K562 (cell line): ENCODE measurements at regions not wholly inside any gene's neighbourhood (a gene's known extent, or its start where the extent isn't known, plus 50 kb on each side); places are given as distances from the start of the nearest gene placed in this dataset.

Experiments used
- ATAC-seq: fragments of 200-7000 bp; cut with Tn5 transposase; 3 replicates; pipeline ENCODE4 v1.9.1; 2020; ENCODE audit warnings: moderate library complexity
- BruUV-seq: library from RNA; stranded (reverse); fragments of 400-500 nt; replicated peaks from 2 replicates; lab custom pipeline; 2021; lab: Mats Ljungman, UMichigan
- CTCF ChIA-PET: fragments of 300-600 bp; formaldehyde crosslinking; extraction: SDS; loops from one replicate; lab custom pipeline; 2021; ENCODE audit warnings: low intra/inter-chr PET ratio; lab: Yijun Ruan, JAX
- POLR2A ChIA-PET: fragments of 300-600, 350-650 bp; sonication (Branson Sonifier 250); formaldehyde crosslinking; extraction: SDS; loops from one replicate; lab custom pipeline; 2021; ENCODE audit warnings: antibody characterized with exemption, inconsistent platforms; lab: Yijun Ruan, JAX
- DNase-seq, 4 experiments: peaks; one replicate each; pipeline versions ENCODE4 v3.0.0 to v3.0.0-alpha.2; 2011 to 2018; ENCODE audit warnings: low spot score in 3 of 4, mixed read lengths in 3 of 4; ENCODE audit errors: extremely low read depth in 1 of 4
- FAIRE-seq: peaks from 2 replicates; lab custom pipeline; 2011; peaks lifted over from hg19 to GRCh38; lab: Jason Lieb, UNC
- H2AFZ ChIP-seq: 2 replicates; pipeline ENCODE4 v1.6.0; 2011; ENCODE audit warnings: low read depth, low read length, control low read depth, inconsistent platforms
- H3K27ac ChIP-seq: fragments of 200-600 bp; 3 replicates; pipeline ENCODE4 v1.8.0; 2011; ENCODE audit warnings: low read depth, mild to moderate bottlenecking, control low read depth, inconsistent platforms, low read length, moderate library complexity, mixed read lengths; ENCODE audit errors: extremely low read depth
- H3K27me3 ChIP-seq, 2 experiments: fragments of 300-600 bp in 1 of 2; 2 replicates in 1 of 2; 3 replicates in 1 of 2; pipeline versions ENCODE4 v1.6.0 to v1.8.0; 2011; ENCODE audit warnings: inconsistent platforms in 2 of 2, low read length in 2 of 2, mild to moderate bottlenecking in 1 of 2, mixed read lengths in 1 of 2, moderate library complexity in 1 of 2; ENCODE audit not compliant: control insufficient read depth in 2 of 2, insufficient read depth in 2 of 2
- H3K36me3 ChIP-seq: fragments of 300-600 bp; 3 replicates; pipeline ENCODE4 v1.8.0; 2011; ENCODE audit warnings: mild to moderate bottlenecking, low read length, inconsistent platforms; ENCODE audit not compliant: control insufficient read depth, insufficient read depth
- H3K4me1 ChIP-seq, 2 experiments: fragments of 200-600 bp in 1 of 2; replicated peaks in 1 of 2; 2 replicates in 1 of 2; 3 replicates in 1 of 2; pipeline versions ENCODE4 v1.5.1 to v1.8.0; 2011; ENCODE audit warnings: inconsistent platforms in 2 of 2, low read length in 2 of 2, mild to moderate bottlenecking in 1 of 2, mixed read lengths in 1 of 2, moderate library complexity in 1 of 2; ENCODE audit not compliant: control insufficient read depth in 2 of 2, insufficient read depth in 2 of 2
- H3K4me2 ChIP-seq: 2 replicates; pipeline ENCODE4 v1.6.1; 2011; ENCODE audit warnings: low read length, control low read depth, inconsistent platforms, mixed read lengths; ENCODE audit not compliant: insufficient read depth
- H3K4me3 ChIP-seq: fragments of 200-600 bp; sonication (generic), shearing (Covaris generic); 2 replicates; pipeline ENCODE4 v1.5.1; 2016; ENCODE audit warnings: control low read depth, inconsistent platforms
- H3K79me2 ChIP-seq: fragments of 200-600 bp; 3 replicates; pipeline ENCODE4 v1.8.0; 2011; ENCODE audit warnings: low read length, inconsistent platforms; ENCODE audit not compliant: control insufficient read depth, insufficient read depth
- H3K9ac ChIP-seq, 2 experiments: 2 replicates each; pipeline versions ENCODE4 v1.6.0 to v1.6.1; 2011; ENCODE audit warnings: low read depth in 2 of 2, low read length in 2 of 2, control low read depth in 1 of 2, inconsistent platforms in 1 of 2, mild to moderate bottlenecking in 1 of 2, mixed read lengths in 1 of 2; ENCODE audit not compliant: insufficient read depth in 1 of 2
- H3K9me1 ChIP-seq: one replicate; pipeline ENCODE4 v1.6.0; 2011; ENCODE audit warnings: inconsistent platforms, mild to moderate bottlenecking, low read length, moderate library complexity; ENCODE audit not compliant: control insufficient read depth, insufficient read depth
- H3K9me3 ChIP-seq: replicated peaks from 2 replicates; pipeline ENCODE4 v1.5.1; 2011; ENCODE audit warnings: low read depth, low read length, inconsistent platforms; ENCODE audit not compliant: control insufficient read depth, insufficient read depth
- H4K20me1 ChIP-seq: replicated peaks from 2 replicates; pipeline ENCODE4 v1.6.1; 2011; ENCODE audit warnings: low read length, inconsistent platforms, mixed read lengths; ENCODE audit not compliant: control insufficient read depth, insufficient read depth
- EZH2 ChIP-seq: IDR thresholded peaks from 2 replicates; pipeline ENCODE4 v1.6.1; 2012; ENCODE audit warnings: low read depth, mild to moderate bottlenecking, inconsistent platforms, low read length, borderline replicate concordance
- HLTF ChIP-seq: fragments of 450-650 bp; IDR thresholded peaks from 2 replicates; pipeline ENCODE4 v1.6.1; 2016
- HMGN3 ChIP-seq: IDR thresholded peaks from 2 replicates; pipeline ENCODE4 v1.6.1; 2011; ENCODE audit warnings: borderline replicate concordance, low read depth, mild to moderate bottlenecking, mixed read lengths, low read length; ENCODE audit not compliant: insufficient read length; ENCODE audit errors: extremely low read depth
- MAZ ChIP-seq, 2 experiments: fragments of 450-650 bp in 1 of 2; sonication (generic) in 1 of 2; formaldehyde crosslinking; IDR thresholded peaks in 1 of 2; conservative IDR thresholded peaks in 1 of 2; 2 replicates each; pipeline versions ENCODE4 v1.4.0 to v1.5.0; 2020; ENCODE audit warnings: mild to moderate bottlenecking in 1 of 2, missing genetic modification reagents in 1 of 2
- MED1 ChIP-seq: sonication (generic); formaldehyde crosslinking; IDR thresholded peaks from 2 replicates; pipeline ENCODE4 v1.8.1; 2023; ENCODE audit warnings: missing genetic modification reagents, borderline replicate concordance
- NCOR1 ChIP-seq: fragments of 450-650 bp; IDR thresholded peaks from 2 replicates; pipeline ENCODE4 v1.6.1; 2016; ENCODE audit warnings: mild to moderate bottlenecking, moderate library complexity
- POLR2H ChIP-seq: IDR thresholded peaks from 2 replicates; pipeline ENCODE4 v1.6.1; 2016; ENCODE audit warnings: missing genetic modification characterization, low read depth, mild to moderate bottlenecking, control low read depth, missing compliant biosample characterization, moderate library complexity
- ZNF197 ChIP-seq: fragments of 200-800 bp; sonication (Bioruptor generic); IDR thresholded peaks from 2 replicates; pipeline ENCODE4 v1.6.1; 2016; ENCODE audit warnings: low read depth, missing genetic modification characterization, missing compliant biosample characterization
- WGBS: fragments of 100-300 bp; shearing (Covaris generic); methylation state at CpG from one replicate; pipeline ENCODE4 v1.1.6; 2016; ENCODE audit warnings: low coverage, mixed read lengths; ENCODE audit not compliant: insufficient coverage; ENCODE audit errors: missing lambda C conversion rate; 5-methylcytosine and 5-hydroxymethylcytosine counted together
- in situ Hi-C: fragments of 300-500 bp; cut with MboI; formaldehyde crosslinking; loops from 4 replicates; pipeline ENCODE4 v1.15.0; 2018; ENCODE audit warnings: inconsistent platforms, mixed read lengths
- intact Hi-C: fragments of 100-400 bp; cut with micrococcal nuclease; formaldehyde crosslinking; loops from 2 replicates; pipeline ENCODE4 v1.14.2; 2022
- TF ChIP-seq, protein P1 (sequence below): fragments of 250-450 bp; sonication (Bioruptor Pico); IDR thresholded peaks from 2 replicates; pipeline ENCODE4 v1.4.0; 2020; ENCODE audit warnings: mild to moderate bottlenecking, moderate library complexity
- TF ChIP-seq, protein P2 (sequence below): sonication (generic); formaldehyde crosslinking; IDR thresholded peaks from 2 replicates; pipeline ENCODE4 v1.9.0; 2022; ENCODE audit warnings: mild to moderate bottlenecking, missing genetic modification reagents
- TF ChIP-seq, protein P3 (sequence below): fragments of 250-450 bp; sonication (Bioruptor Pico); IDR thresholded peaks from 2 replicates; pipeline ENCODE4 v1.5.0; 2021; ENCODE audit warnings: mild to moderate bottlenecking, moderate library complexity
- TF ChIP-seq, protein P4 (sequence below): fragments of 200-400 bp; formaldehyde crosslinking; IDR thresholded peaks from 2 replicates; pipeline ENCODE4 v1.6.1; 2017; ENCODE audit warnings: mild to moderate bottlenecking, low read depth, low read length, moderate library complexity
- TF ChIP-seq, protein P5 (sequence below): sonication (generic); formaldehyde crosslinking; IDR thresholded peaks from 2 replicates; pipeline ENCODE4 v1.8.0; 2023; ENCODE audit warnings: mild to moderate bottlenecking, missing genetic modification reagents

DNA sequence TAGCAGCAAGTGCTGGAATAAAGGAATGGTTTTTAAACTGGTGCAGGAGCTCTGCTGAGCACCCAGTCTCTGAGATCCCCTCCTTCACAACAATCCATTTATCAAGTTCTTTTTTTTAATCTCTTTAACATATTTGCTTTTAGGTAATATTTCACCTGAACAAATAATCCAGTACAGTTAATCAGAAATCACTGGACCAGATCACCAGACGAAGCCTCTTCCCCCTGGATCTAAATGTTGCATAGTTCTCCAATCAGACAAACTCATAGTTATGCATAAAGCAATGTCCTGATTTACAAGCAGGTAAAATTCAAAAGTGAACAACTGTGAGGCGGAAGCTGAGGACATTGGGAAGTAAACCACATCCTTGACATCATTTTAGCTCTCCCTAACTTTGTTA is 657.7 kb upstream of the RORB start:
- H4K20me1 ChIP-seq: no peaks in the 10 kb centered on the region
- no peaks in the 10 kb centered on the region for H3K4me1 ChIP-seq
- H3K9me3 ChIP-seq: no peaks in the 10 kb centered on the region
- no peaks in the 10 kb centered on the region for H3K79me2 ChIP-seq
- intact Hi-C loops: no loop called here
- 50% methylated on average over 2 of the region's 2 CpGs for WGBS
- H2AFZ ChIP-seq: no peak overlapping the region
- no peaks in the 10 kb centered on the region for H3K27me3 ChIP-seq
- no peak overlapping the region for H3K27ac ChIP-seq
- H3K36me3 ChIP-seq: no peaks in the 10 kb centered on the region
- CTCF ChIA-PET: no interaction called here
- no peaks in the 10 kb centered on the region for H3K9me1 ChIP-seq
- no TSS peak for BruUV-seq
- no peak overlapping the region for H3K4me2 ChIP-seq
- in situ Hi-C loops: no loop called here
- no peak overlapping the region for H3K9ac ChIP-seq
- DNase-seq (no peak), ATAC-seq (no peak), FAIRE-seq (no peak)
- POLR2A ChIA-PET: interaction anchor here (1.8 kb wide), 1 partner anchor 10 kb away, joined by 4 read pairs; no protein-coding TSS in a partner anchor
- no peak overlapping the region for H3K4me3 ChIP-seq
- TF ChIP-seq ZNF197 (no peak), HMGN3 (no peak), MED1 (CRISPR knock-in tag) (no peak), HLTF (no peak), POLR2H (tag) (no peak), MAZ (CRISPR knock-in tag; conservative IDR thresholded peaks at IDR 0.05 in 1 of 2, IDR thresholded peaks at IDR 0.05 in 1 of 2) (no peak), EZH2 (no peak), NCOR1 (no peak)
- TF ChIP-seq, protein P1, sequence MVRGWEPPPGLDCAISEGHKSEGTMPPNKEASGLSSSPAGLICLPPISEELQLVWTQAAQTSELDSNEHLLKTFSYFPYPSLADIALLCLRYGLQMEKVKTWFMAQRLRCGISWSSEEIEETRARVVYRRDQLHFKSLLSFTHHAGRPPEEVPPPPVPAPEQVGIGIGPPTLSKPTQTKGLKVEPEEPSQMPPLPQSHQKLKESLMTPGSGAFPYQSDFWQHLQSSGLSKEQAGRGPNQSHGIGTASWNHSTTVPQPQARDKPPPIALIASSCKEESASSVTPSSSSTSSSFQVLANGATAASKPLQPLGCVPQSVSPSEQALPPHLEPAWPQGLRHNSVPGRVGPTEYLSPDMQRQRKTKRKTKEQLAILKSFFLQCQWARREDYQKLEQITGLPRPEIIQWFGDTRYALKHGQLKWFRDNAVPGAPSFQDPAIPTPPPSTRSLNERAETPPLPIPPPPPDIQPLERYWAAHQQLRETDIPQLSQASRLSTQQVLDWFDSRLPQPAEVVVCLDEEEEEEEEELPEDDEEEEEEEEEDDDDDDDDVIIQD: no peak
- TF ChIP-seq, protein P2, sequence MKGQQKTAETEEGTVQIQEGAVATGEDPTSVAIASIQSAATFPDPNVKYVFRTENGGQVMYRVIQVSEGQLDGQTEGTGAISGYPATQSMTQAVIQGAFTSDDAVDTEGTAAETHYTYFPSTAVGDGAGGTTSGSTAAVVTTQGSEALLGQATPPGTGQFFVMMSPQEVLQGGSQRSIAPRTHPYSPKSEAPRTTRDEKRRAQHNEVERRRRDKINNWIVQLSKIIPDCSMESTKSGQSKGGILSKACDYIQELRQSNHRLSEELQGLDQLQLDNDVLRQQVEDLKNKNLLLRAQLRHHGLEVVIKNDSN (CRISPR knock-in tag): no peak
- TF ChIP-seq, protein P3, sequence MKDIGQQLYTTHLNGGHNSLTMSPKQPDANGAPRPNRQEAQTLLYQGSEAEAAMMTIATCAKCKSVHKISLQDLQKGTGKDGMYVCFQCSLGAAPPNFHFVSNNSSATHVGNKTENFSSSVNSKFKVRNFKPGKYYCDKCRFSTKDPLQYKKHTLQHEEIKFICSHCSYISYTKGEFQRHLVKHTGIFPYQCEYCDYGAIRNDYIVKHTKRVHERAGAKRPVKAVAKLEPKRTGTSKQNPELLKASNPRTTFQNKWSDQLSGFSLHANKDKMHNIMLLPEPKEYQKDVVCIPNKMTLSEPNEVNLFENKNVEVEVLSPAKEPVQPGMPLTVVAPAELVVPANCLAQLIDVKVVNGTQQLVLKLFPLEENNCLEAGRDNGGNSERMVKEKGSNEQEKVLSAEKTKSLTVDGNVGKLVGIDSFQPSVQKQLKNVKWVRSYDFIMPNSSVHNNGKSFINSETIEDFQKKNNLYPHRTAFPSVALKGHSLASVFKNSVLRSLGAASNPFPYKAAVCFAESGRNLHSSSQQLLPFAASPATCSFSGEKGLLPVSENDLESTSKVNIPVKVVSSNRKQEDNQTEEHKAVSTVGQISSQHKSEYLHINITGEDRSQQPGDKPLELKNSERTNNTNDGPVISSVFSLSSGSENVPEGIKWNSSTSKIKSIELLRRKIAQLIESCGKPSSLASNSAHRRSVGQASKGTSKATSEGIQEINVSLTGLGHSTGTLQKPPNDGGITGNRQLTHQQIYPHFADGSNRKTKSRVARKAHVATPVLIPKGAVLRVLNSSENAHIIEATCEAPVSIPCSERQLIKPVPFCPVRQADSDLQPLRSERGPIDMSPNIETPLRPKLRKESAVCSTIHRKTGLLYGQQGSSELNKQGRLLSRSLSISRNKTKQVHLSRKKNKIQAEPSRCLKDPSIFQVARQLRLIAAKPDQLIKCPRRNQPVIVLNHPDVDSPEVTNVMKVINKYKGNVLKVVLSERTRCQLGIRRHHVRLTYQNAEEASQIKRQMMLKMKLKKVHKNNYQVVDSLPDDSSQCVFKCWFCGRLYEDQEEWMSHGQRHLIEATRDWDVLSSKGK (CRISPR knock-in tag): no peak
- TF ChIP-seq, protein P4, sequence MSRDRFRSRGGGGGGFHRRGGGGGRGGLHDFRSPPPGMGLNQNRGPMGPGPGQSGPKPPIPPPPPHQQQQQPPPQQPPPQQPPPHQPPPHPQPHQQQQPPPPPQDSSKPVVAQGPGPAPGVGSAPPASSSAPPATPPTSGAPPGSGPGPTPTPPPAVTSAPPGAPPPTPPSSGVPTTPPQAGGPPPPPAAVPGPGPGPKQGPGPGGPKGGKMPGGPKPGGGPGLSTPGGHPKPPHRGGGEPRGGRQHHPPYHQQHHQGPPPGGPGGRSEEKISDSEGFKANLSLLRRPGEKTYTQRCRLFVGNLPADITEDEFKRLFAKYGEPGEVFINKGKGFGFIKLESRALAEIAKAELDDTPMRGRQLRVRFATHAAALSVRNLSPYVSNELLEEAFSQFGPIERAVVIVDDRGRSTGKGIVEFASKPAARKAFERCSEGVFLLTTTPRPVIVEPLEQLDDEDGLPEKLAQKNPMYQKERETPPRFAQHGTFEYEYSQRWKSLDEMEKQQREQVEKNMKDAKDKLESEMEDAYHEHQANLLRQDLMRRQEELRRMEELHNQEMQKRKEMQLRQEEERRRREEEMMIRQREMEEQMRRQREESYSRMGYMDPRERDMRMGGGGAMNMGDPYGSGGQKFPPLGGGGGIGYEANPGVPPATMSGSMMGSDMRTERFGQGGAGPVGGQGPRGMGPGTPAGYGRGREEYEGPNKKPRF: no peak
- TF ChIP-seq, protein P5, sequence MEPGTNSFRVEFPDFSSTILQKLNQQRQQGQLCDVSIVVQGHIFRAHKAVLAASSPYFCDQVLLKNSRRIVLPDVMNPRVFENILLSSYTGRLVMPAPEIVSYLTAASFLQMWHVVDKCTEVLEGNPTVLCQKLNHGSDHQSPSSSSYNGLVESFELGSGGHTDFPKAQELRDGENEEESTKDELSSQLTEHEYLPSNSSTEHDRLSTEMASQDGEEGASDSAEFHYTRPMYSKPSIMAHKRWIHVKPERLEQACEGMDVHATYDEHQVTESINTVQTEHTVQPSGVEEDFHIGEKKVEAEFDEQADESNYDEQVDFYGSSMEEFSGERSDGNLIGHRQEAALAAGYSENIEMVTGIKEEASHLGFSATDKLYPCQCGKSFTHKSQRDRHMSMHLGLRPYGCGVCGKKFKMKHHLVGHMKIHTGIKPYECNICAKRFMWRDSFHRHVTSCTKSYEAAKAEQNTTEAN (CRISPR knock-in tag): no peak
